ENCODE measurements at regions not wholly inside any gene's neighbourhood (a gene's known extent, or its start where the extent isn't known, plus 50 kb on each side); places are given as distances from the start of the nearest gene placed in this dataset.

DNA sequence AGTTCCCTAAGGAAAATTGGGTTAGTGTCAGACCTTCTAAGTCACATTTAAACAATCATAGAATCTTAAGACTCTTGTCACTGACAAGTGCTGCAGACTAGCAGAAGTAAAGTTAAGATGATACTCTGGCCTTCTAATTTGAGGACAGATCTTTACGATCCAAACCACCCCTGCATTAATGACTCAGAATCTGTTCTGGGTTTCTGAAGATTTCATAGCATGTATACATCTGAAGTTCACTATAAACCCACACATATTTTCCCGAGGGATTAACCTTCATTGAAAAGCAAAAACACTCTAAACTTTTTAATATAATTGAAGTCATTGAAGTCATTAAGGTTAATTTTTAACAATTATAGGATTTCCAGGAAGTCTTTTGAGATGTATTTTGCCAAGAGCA is 674.3 kb downstream of the IQCM start:
- ATAC-seq (no peak), DNase-seq (no peak)
- Mint-ChIP-seq H3K36me3 (ENCODE audit: low read depth) (no peaks in the 10 kb centered on the region), H3K4me1 (no peaks in the 10 kb centered on the region), H3K27me3 (peaks cover 9% of the 10 kb centered on the region), H3K4me3 (no peak overlapping the region), H3K27ac (no peak overlapping the region)
- H3K9me3 ChIP-seq (ENCODE audit: control insufficient read depth, low read length, poor library complexity, severe bottlenecking): no peaks in the 10 kb centered on the region

DNA sequence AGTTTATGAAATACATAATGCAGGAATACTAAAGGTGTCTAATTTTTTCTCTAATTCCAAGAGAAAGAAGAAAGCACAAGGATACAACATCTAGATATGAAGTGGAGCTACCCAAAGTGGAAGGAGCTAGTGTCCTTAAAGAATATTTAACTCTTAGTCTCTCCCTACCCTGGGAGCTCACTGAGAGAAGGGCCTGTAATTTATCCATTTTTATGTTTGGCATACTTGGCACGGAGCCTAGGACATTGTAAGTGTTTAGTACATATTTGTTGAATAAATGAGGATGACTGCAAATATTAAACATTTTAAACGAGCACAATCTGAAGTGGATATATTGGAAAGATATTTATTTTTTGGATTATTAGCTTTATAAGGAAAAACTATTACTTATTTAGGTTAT is 674.8 kb downstream of the IQCM start:
- ATAC-seq: no peak
- H3K4me3 Mint-ChIP-seq: no peak overlapping the region
- no peaks in the 10 kb centered on the region for H3K4me1 Mint-ChIP-seq
- H3K27ac Mint-ChIP-seq: no peak overlapping the region
- DNase-seq: no peak
- H3K27me3 Mint-ChIP-seq: peaks cover 4% of the 10 kb centered on the region
- H3K9me3 ChIP-seq (ENCODE audit: control insufficient read depth, low read length, poor library complexity, severe bottlenecking): no peaks in the 10 kb centered on the region
- no peaks in the 10 kb centered on the region for H3K36me3 Mint-ChIP-seq (ENCODE audit: low read depth)

DNA sequence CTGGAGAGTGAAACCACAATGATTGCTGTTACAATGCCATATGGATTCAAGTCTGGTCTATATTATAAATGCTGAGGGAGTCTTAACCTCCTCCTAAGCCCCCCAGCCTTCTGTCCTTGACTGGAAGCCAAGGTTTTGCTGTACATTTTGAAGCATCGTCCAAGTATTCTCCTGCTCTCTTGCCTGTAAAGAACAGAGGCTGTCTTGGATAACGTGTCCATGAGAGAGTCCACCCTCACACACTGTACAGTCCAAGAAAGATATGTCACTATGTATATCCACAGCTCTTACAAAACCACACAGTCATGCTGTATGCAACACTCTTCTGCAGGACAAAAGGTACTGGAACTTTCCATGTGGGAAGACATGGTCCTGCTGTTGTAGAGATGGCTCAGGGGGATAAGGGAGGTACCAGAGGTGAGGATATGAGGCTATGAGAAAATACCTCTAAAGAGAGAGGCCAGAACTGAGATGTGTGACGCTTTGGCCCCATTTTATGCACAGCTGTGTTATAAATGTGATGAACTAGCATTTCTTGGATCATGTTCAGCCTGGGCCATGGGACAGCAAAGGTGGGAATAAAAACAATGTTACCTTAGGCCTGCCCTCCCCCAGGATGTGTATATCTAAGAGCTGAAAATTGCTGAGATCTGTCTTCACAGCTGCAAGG is 678.6 kb downstream of the IQCM start:
- no peaks in the 10 kb centered on the region for H3K4me1 Mint-ChIP-seq
- H3K4me3 Mint-ChIP-seq: no peak overlapping the region
- no peak for DNase-seq
- H3K9me3 ChIP-seq (ENCODE audit: control insufficient read depth, low read length, poor library complexity, severe bottlenecking): no peaks in the 10 kb centered on the region
- H3K36me3 Mint-ChIP-seq (ENCODE audit: low read depth): no peaks in the 10 kb centered on the region
- no peak overlapping the region for H3K27ac Mint-ChIP-seq
- no peaks in the 10 kb centered on the region for H3K27me3 Mint-ChIP-seq
- no peak for ATAC-seq

DNA sequence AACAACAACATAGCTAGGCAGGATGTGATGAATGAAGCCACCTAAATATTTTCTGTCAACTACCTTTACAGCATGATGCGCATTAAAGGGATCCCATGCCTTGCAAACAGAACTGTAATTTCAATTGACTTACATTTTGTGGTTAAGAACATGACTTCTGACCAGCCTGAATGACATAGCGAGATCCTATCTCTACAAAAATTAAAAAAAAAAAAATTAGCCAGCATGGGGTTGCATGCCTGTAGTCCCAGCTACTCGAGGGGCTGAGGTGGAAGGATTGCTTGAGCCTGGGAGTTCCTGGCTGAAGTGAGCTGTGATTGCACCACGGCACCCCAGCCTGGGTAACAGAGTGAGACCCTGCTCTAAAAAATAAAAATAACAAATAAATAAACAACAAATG is 680.6 kb downstream of the IQCM start:
- H3K4me1 Mint-ChIP-seq: no peaks in the 10 kb centered on the region
- H3K4me3 Mint-ChIP-seq: no peak overlapping the region
- no peak overlapping the region for H3K27ac Mint-ChIP-seq
- no peaks in the 10 kb centered on the region for H3K27me3 Mint-ChIP-seq
- H3K36me3 Mint-ChIP-seq (ENCODE audit: low read depth): no peaks in the 10 kb centered on the region
- ATAC-seq (no peak), DNase-seq (no peak)
- H3K9me3 ChIP-seq (ENCODE audit: control insufficient read depth, low read length, poor library complexity, severe bottlenecking): no peaks in the 10 kb centered on the region

DNA sequence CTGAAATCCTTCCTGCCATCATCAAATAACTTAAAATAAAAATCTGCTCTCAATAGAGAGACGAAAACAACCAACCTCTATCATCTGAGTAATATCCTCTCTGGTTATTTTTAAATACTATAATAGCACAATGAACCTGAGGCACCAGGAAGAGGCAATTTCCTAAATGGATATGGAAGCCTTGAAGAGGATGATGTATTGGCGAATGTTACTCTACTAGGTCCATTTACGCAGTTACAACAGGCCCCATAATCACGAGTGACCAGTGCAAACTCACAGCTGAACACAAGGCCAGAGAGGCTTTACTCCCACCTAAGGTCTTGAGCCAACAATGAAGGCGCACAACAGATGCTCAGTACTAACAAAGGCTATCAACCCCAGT is 678.8 kb upstream of the NR3C2 start:
- Mint-ChIP-seq H3K27ac (no peak overlapping the region), H3K36me3 (ENCODE audit: low read depth) (no peaks in the 10 kb centered on the region)
- H3K9me3 ChIP-seq (ENCODE audit: control insufficient read depth, low read length, poor library complexity, severe bottlenecking): no peaks in the 10 kb centered on the region

DNA sequence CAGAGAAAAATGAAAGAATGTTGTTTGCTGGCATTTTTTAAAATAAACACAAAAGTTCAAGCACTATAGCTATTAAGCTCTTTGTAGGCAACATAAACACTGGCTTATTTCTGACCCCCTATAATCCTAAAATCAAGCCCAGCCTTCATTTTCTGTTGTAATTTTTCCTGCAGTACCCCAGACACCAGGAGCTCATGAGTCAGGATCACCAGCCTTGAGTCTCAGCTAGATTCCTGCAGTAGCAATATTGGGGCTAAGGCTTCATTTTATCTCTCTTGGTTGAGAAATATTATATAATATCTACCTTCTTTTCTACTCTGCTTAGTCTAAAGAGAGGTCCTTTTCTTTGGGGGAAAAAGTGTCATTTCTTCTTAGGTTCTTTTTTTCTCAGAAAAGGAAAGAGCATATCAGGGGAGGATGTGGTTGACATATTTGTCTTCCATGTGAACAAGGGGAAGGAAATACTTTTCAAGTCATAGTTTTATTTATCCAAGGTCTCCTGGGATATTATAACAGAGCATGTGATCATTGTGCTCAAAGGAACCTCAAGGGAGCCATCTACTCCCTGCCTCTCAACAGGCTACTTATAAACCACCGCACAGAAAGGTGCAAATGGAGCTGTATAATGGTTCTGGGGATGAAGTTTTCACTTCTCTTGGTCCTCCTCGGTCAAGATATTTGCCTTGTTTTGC is 678.3 kb upstream of the NR3C2 start:
- DNase-seq (no peak), ATAC-seq (no peak)
- no peaks in the 10 kb centered on the region for H3K36me3 Mint-ChIP-seq (ENCODE audit: low read depth)
- H3K27ac Mint-ChIP-seq: no peak overlapping the region
- no peak overlapping the region for H3K4me3 Mint-ChIP-seq
- no peaks in the 10 kb centered on the region for H3K9me3 ChIP-seq (ENCODE audit: control insufficient read depth, low read length, poor library complexity, severe bottlenecking)
- H3K4me1 Mint-ChIP-seq: no peaks in the 10 kb centered on the region
- H3K27me3 Mint-ChIP-seq: peaks cover 12% of the 10 kb centered on the region

More for the DNA sequence above, 678.8 kb upstream of the NR3C2 start:
- Mint-ChIP-seq H3K27me3 (peaks cover 12% of the 10 kb centered on the region), H3K4me3 (no peak overlapping the region), H3K4me1 (no peaks in the 10 kb centered on the region)
- ATAC-seq (no peak), DNase-seq (no peak)

DNA sequence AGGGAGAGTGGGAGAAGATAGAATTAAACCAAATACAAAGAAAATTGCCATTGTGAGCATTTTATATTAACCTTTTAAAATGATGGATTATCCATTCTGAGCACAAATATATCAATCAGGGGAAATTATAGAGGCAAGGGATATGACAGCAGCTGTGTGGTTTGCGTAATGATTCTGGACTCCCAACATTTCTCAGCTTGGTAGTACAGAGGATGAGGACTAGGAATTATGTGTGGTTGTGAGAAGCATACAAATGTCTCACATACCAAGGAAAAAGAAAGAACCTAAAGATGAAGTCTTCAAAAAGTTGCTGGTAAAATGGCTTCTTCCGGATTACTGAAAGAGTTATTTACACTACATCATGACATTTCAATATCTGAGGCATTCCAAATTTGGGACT is 674.6 kb upstream of the NR3C2 start:
- H3K27me3 Mint-ChIP-seq: peaks cover 5% of the 10 kb centered on the region
- no peaks in the 10 kb centered on the region for H3K36me3 Mint-ChIP-seq (ENCODE audit: low read depth)
- no peak overlapping the region for H3K27ac Mint-ChIP-seq
- ATAC-seq (no peak), DNase-seq (no peak)
- no peaks in the 10 kb centered on the region for H3K9me3 ChIP-seq (ENCODE audit: control insufficient read depth, low read length, poor library complexity, severe bottlenecking)
- no peaks in the 10 kb centered on the region for H3K4me1 Mint-ChIP-seq
- H3K4me3 Mint-ChIP-seq: no peak overlapping the region

DNA sequence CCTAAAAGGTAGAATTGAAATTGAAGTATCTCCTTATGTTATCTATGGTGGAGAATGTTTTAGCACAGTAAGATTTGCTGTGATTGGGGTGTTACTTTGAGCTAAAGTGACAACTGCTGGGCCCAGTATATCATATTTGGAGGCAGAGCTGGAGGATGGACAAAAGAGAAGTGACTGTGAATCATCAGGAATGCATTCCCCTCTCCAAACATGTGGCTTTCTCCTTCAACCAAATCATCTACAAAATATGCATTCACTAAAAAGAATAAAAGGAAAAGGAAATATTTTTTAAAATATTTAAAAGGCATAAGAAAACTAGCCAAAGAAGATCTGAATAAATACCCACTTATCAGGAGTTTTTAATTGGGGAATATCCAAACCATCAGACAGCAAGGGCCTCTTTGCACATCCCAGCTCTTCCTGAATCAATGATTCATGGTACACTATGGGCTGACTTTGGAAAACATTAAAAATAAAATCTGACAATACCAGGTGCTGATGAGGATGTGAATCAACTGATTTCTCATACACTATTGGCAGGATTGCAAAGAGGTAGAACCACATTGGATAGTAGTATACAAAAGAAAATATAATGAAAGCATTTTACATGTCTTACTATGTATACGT is 671.7 kb upstream of the NR3C2 start:
- no peaks in the 10 kb centered on the region for H3K9me3 ChIP-seq (ENCODE audit: control insufficient read depth, low read length, poor library complexity, severe bottlenecking)
- H3K27ac Mint-ChIP-seq: no peak overlapping the region
- H3K4me3 Mint-ChIP-seq: no peak overlapping the region
- DNase-seq (no peak), ATAC-seq (no peak)
- H3K27me3 Mint-ChIP-seq: peaks cover 10% of the 10 kb centered on the region
- H3K4me1 Mint-ChIP-seq: no peaks in the 10 kb centered on the region
- no peaks in the 10 kb centered on the region for H3K36me3 Mint-ChIP-seq (ENCODE audit: low read depth)

DNA sequence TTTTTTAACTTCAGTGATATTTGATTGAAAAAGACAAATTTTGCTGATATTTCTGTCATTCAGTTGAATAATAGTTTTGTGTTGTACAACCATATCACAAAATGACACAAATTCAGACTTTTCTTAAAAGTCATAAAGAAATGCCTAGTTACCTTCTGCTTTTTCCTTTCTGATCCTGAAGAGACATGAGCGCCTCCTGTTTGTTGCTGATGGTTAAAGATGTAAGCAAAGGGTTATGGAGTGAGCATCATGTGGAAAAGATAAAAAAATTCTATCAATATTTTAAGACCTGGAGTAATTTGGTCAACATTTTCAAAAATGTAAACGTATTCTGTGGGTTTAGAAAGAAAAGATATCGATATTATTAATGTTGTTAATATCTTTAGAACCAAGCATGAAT is 669.9 kb upstream of the NR3C2 start:
- ATAC-seq (no peak), DNase-seq (no peak)
- Mint-ChIP-seq H3K27ac (no peak overlapping the region), H3K27me3 (peaks cover 10% of the 10 kb centered on the region), H3K4me1 (no peaks in the 10 kb centered on the region), H3K36me3 (ENCODE audit: low read depth) (no peaks in the 10 kb centered on the region), H3K4me3 (no peak overlapping the region)
- H3K9me3 ChIP-seq (ENCODE audit: control insufficient read depth, low read length, poor library complexity, severe bottlenecking): no peaks in the 10 kb centered on the region

DNA sequence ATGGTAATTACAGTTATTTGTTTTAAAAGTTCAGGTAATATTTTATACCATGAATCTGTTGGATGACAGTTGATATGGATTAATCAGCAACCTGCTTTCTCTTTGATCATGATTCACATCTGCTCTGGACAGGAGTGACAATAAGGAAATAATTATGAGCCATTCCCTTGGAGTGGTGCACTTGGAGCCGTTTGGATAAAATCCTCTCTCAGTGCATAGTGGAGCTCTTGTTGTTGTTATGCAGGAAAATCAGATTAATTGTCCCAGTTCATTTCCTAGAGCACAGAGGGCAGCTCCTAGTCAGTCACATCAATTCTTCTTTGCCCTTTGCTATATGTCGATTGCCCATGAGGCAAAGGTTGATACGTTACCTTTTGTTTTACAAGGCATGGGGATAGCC is 668.3 kb upstream of the NR3C2 start:
- Mint-ChIP-seq H3K27me3 (peaks cover 5% of the 10 kb centered on the region), H3K36me3 (ENCODE audit: low read depth) (no peaks in the 10 kb centered on the region), H3K27ac (no peak overlapping the region), H3K4me3 (no peak overlapping the region), H3K4me1 (no peaks in the 10 kb centered on the region)
- no peak for DNase-seq
- no peaks in the 10 kb centered on the region for H3K9me3 ChIP-seq (ENCODE audit: control insufficient read depth, low read length, poor library complexity, severe bottlenecking)
- ATAC-seq: no peak

DNA sequence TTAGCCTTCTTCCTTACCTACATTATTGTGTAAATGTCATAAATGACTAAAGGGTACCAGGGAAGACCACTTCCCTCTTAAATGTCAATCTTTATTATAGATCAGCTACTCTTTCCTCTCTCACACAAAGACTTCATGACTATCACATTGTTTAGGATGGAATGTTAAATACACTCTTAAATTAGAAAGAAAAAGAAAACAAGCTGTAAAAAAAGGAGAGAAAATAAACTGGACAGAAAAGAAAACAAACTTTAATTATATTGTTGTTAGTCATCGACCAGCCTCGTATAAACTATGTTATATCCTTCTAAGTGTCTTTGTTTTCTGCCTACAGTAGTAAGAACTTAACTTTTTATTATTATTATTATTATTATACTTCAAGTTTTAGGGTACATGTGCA is 666.4 kb upstream of the NR3C2 start:
- H3K27ac Mint-ChIP-seq: no peak overlapping the region
- no peaks in the 10 kb centered on the region for H3K4me1 Mint-ChIP-seq
- no peaks in the 10 kb centered on the region for H3K36me3 Mint-ChIP-seq (ENCODE audit: low read depth)
- no peak for ATAC-seq
- no peak for DNase-seq
- peaks cover 5% of the 10 kb centered on the region for H3K27me3 Mint-ChIP-seq
- no peak overlapping the region for H3K4me3 Mint-ChIP-seq
- no peaks in the 10 kb centered on the region for H3K9me3 ChIP-seq (ENCODE audit: control insufficient read depth, low read length, poor library complexity, severe bottlenecking)

DNA sequence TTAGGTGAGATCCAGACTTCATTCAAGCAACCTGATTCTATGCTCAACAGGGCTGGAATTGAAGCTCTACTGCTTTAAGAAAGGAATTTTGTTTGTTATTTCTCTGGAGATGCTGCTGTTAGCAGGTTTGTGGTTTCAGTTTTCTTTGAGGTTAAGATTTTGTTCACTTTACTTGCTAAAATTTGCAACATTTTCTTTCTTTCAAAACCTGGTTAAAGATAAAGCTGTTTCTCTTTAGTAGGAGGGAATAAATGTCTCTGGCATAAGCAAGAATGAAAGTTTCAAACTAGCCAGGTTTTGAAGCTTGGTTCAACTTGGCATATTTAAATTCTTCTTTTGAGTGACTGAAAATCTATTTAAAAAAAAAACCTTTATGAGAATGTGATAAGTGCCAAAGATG is 660.6 kb upstream of the NR3C2 start:
- ATAC-seq: no peak
- Mint-ChIP-seq H3K4me3 (no peak overlapping the region), H3K27me3 (no peaks in the 10 kb centered on the region), H3K27ac (no peak overlapping the region), H3K4me1 (no peaks in the 10 kb centered on the region), H3K36me3 (ENCODE audit: low read depth) (no peaks in the 10 kb centered on the region)
- H3K9me3 ChIP-seq (ENCODE audit: control insufficient read depth, low read length, poor library complexity, severe bottlenecking): no peaks in the 10 kb centered on the region
- DNase-seq: no peak

DNA sequence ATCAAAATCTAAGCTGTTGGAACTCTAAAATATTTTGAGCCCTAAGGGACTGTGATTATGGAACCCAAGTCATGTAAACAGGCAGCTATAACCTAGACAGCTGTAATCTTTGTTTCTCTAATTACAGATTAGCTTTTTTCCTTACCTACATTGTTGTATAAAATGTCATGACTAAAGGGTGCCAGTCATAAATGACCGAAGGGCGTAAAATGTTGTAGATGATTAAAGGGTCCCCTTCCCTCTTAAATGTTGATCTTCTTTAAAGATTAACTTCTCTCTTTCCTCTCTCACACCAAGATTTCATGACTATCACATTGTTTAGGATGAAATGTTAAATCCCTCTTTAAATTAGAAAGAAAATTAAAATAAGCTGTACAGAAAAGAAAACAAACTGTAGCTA is 659.4 kb upstream of the NR3C2 start:
- Mint-ChIP-seq H3K36me3 (ENCODE audit: low read depth) (no peaks in the 10 kb centered on the region), H3K27ac (no peak overlapping the region), H3K27me3 (no peaks in the 10 kb centered on the region), H3K4me3 (no peak overlapping the region), H3K4me1 (no peaks in the 10 kb centered on the region)
- H3K9me3 ChIP-seq (ENCODE audit: control insufficient read depth, low read length, poor library complexity, severe bottlenecking): no peaks in the 10 kb centered on the region
- ATAC-seq: no peak
- no peak for DNase-seq

DNA sequence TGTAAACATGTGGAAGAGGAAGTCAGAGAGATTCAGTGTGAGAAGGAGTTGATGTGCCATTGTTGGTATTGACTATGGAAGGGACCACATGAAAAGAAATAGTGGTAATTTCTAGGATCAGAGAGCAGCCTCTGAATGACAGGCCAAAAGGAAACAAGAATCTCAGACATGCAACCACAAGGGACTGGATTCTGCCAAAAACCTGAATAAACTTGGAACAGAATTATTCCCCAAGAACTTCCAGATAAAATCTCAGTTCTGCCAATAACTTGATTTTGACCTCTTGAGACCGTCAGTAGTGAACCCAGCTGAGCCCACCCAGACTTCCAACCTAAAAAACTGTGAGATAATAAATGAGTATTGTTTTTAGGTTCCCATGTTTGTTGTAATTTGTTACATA is 653.6 kb upstream of the NR3C2 start:
- no peak overlapping the region for H3K27ac Mint-ChIP-seq
- no peaks in the 10 kb centered on the region for H3K4me1 Mint-ChIP-seq
- ATAC-seq (no peak), DNase-seq (no peak)
- no peak overlapping the region for H3K4me3 Mint-ChIP-seq
- no peaks in the 10 kb centered on the region for H3K9me3 ChIP-seq (ENCODE audit: control insufficient read depth, low read length, poor library complexity, severe bottlenecking)
- no peaks in the 10 kb centered on the region for H3K36me3 Mint-ChIP-seq (ENCODE audit: low read depth)
- no peaks in the 10 kb centered on the region for H3K27me3 Mint-ChIP-seq

Data from T-helper 17 cell (primary cell).